Hepatocyte (in vitro differentiated cells): ENCODE measurements at regions not wholly inside any gene's neighbourhood (a gene's known extent, or its start where the extent isn't known, plus 50 kb on each side); places are given as distances from the start of the nearest gene placed in this dataset.

Source experiments
- EZH2 ChIP-seq: fragments of 200-600 bp; sonication (generic); IDR thresholded peaks from 2 replicates; pipeline ENCODE4 v1.6.1; 2016; ENCODE audit warnings: antibody characterized with exemption, mild to moderate bottlenecking, borderline replicate concordance
- TF ChIP-seq, protein P1 (sequence below): fragments of 200-600 bp; sonication (generic); IDR thresholded peaks from 2 replicates; pipeline ENCODE4 v1.5.1; 2016; ENCODE audit warnings: antibody characterized with exemption, mild to moderate bottlenecking; ENCODE audit not compliant: poor library complexity

DNA sequence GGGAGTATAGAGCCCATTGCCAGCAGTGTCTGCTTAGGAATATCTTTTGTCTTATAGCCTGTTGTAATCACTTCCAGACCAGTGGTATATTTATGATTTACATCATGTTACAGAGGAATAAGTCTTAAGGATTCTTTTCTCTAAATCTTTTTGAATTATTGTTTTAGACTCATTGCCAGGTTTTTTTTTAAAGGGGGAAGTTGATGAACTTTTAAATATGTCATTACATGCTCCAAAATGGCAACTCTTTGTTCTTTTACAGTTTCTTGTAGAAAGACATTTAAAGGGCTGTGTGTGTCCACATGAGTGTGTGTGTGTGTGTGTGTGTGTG lies 59.4 kb upstream of the NFIB start:
- TF ChIP-seq, protein P1, sequence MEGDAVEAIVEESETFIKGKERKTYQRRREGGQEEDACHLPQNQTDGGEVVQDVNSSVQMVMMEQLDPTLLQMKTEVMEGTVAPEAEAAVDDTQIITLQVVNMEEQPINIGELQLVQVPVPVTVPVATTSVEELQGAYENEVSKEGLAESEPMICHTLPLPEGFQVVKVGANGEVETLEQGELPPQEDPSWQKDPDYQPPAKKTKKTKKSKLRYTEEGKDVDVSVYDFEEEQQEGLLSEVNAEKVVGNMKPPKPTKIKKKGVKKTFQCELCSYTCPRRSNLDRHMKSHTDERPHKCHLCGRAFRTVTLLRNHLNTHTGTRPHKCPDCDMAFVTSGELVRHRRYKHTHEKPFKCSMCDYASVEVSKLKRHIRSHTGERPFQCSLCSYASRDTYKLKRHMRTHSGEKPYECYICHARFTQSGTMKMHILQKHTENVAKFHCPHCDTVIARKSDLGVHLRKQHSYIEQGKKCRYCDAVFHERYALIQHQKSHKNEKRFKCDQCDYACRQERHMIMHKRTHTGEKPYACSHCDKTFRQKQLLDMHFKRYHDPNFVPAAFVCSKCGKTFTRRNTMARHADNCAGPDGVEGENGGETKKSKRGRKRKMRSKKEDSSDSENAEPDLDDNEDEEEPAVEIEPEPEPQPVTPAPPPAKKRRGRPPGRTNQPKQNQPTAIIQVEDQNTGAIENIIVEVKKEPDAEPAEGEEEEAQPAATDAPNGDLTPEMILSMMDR = no peak
- TF ChIP-seq EZH2 = no peak
